SK-N-SH treated with all-trans-retinoic acid at 6 μM for 48 hours (cell line): ENCODE measurements at regions not wholly inside any gene's neighbourhood (a gene's known extent, or its start where the extent isn't known, plus 50 kb on each side); places are given as distances from the start of the nearest gene placed in this dataset.

Experiments
- ARNTL ChIP-seq: fragments of 450-650 bp; formaldehyde crosslinking; IDR thresholded peaks from 2 replicates; pipeline ENCODE4 v1.5.0; 2020; ENCODE audit warnings: low read depth, mild to moderate bottlenecking, moderate library complexity, borderline replicate concordance
- OSR1 ChIP-seq: fragments of 250-450 bp; sonication (Bioruptor Pico); IDR thresholded peaks from 2 replicates; pipeline ENCODE4 v1.8.0; 2022; ENCODE audit warnings: moderate library complexity, mild to moderate bottlenecking, inconsistent platforms
- SNAI2 ChIP-seq: fragments of 250-450 bp; sonication (Bioruptor Pico); IDR thresholded peaks from 2 replicates; pipeline ENCODE4 v1.5.0; 2020; ENCODE audit warnings: mild to moderate bottlenecking, moderate library complexity
- ZFP30 ChIP-seq: fragments of 450-650 bp; formaldehyde crosslinking; IDR thresholded peaks from 2 replicates; pipeline ENCODE4 v1.5.0; 2022; ENCODE audit warnings: mild to moderate bottlenecking, moderate library complexity
- ZNF70 ChIP-seq: fragments of 450-650 bp; formaldehyde crosslinking; IDR thresholded peaks from 2 replicates; pipeline ENCODE4 v1.5.0; 2020; ENCODE audit warnings: mild to moderate bottlenecking, moderate library complexity
- TF ChIP-seq, protein P1 (sequence below): fragments of 250-450 bp; sonication (Bioruptor Pico); IDR thresholded peaks from 2 replicates; pipeline ENCODE4 v1.8.0; 2020; ENCODE audit warnings: mild to moderate bottlenecking, moderate library complexity, borderline replicate concordance
- TF ChIP-seq, protein P2 (sequence below): fragments of 250-450 bp; sonication (Bioruptor Pico); IDR thresholded peaks from 2 replicates; pipeline ENCODE4 v1.5.0; 2020; ENCODE audit warnings: mild to moderate bottlenecking, moderate library complexity

DNA sequence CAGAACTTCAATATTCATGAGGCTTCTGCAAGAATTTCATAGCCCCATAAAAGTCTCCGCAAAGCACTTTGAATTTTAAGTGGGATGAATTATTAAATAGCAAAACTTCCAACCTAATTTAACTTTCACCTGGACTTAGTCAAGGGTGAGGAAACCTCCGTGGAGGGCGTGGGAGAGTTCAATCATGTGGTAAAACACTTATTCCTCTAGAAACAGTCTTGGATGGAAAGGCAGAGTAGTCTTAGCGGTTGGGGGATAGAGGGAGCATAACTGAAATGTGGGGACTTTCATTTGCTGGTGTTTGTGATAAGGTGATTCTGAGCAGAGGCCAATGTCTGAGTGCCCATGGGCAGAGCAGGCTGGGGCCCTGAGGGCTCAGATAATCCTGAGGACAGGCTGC lies 241.9 kb downstream of the IRX1 start:
- TF ChIP-seq, protein P1, sequence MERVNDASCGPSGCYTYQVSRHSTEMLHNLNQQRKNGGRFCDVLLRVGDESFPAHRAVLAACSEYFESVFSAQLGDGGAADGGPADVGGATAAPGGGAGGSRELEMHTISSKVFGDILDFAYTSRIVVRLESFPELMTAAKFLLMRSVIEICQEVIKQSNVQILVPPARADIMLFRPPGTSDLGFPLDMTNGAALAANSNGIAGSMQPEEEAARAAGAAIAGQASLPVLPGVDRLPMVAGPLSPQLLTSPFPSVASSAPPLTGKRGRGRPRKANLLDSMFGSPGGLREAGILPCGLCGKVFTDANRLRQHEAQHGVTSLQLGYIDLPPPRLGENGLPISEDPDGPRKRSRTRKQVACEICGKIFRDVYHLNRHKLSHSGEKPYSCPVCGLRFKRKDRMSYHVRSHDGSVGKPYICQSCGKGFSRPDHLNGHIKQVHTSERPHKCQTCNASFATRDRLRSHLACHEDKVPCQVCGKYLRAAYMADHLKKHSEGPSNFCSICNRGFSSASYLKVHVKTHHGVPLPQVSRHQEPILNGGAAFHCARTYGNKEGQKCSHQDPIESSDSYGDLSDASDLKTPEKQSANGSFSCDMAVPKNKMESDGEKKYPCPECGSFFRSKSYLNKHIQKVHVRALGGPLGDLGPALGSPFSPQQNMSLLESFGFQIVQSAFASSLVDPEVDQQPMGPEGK (CRISPR knock-in tag), result no peak
- TF ChIP-seq OSR1 (CRISPR knock-in tag) (no peak), ZFP30 (no peak), SNAI2 (CRISPR knock-in tag) (no peak), ZNF70 (no peak), ARNTL (CRISPR knock-in tag) (no peak)
- TF ChIP-seq, protein P2, sequence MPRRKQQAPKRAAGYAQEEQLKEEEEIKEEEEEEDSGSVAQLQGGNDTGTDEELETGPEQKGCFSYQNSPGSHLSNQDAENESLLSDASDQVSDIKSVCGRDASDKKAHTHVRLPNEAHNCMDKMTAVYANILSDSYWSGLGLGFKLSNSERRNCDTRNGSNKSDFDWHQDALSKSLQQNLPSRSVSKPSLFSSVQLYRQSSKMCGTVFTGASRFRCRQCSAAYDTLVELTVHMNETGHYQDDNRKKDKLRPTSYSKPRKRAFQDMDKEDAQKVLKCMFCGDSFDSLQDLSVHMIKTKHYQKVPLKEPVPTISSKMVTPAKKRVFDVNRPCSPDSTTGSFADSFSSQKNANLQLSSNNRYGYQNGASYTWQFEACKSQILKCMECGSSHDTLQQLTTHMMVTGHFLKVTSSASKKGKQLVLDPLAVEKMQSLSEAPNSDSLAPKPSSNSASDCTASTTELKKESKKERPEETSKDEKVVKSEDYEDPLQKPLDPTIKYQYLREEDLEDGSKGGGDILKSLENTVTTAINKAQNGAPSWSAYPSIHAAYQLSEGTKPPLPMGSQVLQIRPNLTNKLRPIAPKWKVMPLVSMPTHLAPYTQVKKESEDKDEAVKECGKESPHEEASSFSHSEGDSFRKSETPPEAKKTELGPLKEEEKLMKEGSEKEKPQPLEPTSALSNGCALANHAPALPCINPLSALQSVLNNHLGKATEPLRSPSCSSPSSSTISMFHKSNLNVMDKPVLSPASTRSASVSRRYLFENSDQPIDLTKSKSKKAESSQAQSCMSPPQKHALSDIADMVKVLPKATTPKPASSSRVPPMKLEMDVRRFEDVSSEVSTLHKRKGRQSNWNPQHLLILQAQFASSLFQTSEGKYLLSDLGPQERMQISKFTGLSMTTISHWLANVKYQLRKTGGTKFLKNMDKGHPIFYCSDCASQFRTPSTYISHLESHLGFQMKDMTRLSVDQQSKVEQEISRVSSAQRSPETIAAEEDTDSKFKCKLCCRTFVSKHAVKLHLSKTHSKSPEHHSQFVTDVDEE (CRISPR knock-in tag), result no peak
